B cell (primary cell): ENCODE measurements at regions not wholly inside any gene's neighbourhood (a gene's known extent, or its start where the extent isn't known, plus 50 kb on each side); places are given as distances from the start of the nearest gene placed in this dataset.

Source experiments
- ATAC-seq: fragments of 200-7000 bp; cut with Tn5 transposase; one replicate; pipeline ENCODE4 v1.10.0; 2021; ENCODE audit warnings: low read depth, mild to moderate bottlenecking, moderate number of reproducible peaks, moderate library complexity
- CTCF ChIA-PET: fragments of 350-600 bp; sonication (Branson Sonifier 250); formaldehyde crosslinking; loops from one replicate; lab custom pipeline; 2021; ENCODE audit warnings: antibody characterized with exemption, inconsistent platforms; lab: Charles Lee
- POLR2A ChIA-PET: fragments of 350-600 bp; sonication (Branson Sonifier 250); formaldehyde crosslinking; loops from one replicate; lab custom pipeline; 2021; ENCODE audit warnings: antibody characterized with exemption; lab: Charles Lee
- DNase-seq: peaks from one replicate; pipeline ENCODE4 v3.0.0; 2013
- H2AFZ ChIP-seq: 2 replicates; pipeline ENCODE4 v1.6.1; 2012; ENCODE audit warnings: mild to moderate bottlenecking, low read depth, low read length; ENCODE audit not compliant: insufficient read depth, poor library complexity, severe bottlenecking
- H3K27ac ChIP-seq, 2 donors: 1 replicate in 1 of 2; 2 replicates in 1 of 2; pipeline ENCODE4 v1.5.1; 2012 to 2013; ENCODE audit warnings: low read length in 2 of 2, mild to moderate bottlenecking in 2 of 2, moderate library complexity in 1 of 2
- H3K27me3 ChIP-seq, 4 experiments: fragments of 200-600 bp in 1 of 4; sonication (generic) in 1 of 4; replicated peaks in 1 of 4; 1 replicate in 2 of 4; 2 replicates in 2 of 4; pipeline versions ENCODE4 v1.6.1 to v1.7.0; 2013 to 2016; ENCODE audit warnings: low read length in 3 of 4, mild to moderate bottlenecking in 2 of 4, mixed read lengths in 1 of 4, moderate library complexity in 1 of 4; ENCODE audit not compliant: insufficient read depth in 4 of 4, control insufficient read depth in 3 of 4; ENCODE audit errors: control extremely low read depth in 1 of 4
- H3K36me3 ChIP-seq, 2 experiments: replicated peaks in 1 of 2; 1 replicate in 1 of 2; 2 replicates in 1 of 2; pipeline versions ENCODE4 v1.6.1 to v1.7.1; 2013; ENCODE audit warnings: low read length in 1 of 2; ENCODE audit not compliant: insufficient read depth in 2 of 2, control insufficient read depth in 1 of 2; ENCODE audit errors: control extremely low read depth in 1 of 2, extremely low read depth in 1 of 2
- H3K4me1 ChIP-seq, 2 donors: fragments of 200-600 bp in 1 of 2; sonication (generic) in 1 of 2; 1 replicate in 1 of 2; 2 replicates in 1 of 2; pipeline versions ENCODE4 v1.5.1 to v1.6.1; 2013 to 2017; ENCODE audit warnings: low read length in 2 of 2; ENCODE audit not compliant: control insufficient read depth in 2 of 2, insufficient read depth in 2 of 2
- H3K4me2 ChIP-seq: replicated peaks from 2 replicates; pipeline ENCODE3; 2012; ENCODE audit warnings: mild to moderate bottlenecking, low read depth, low read length; ENCODE audit not compliant: poor library complexity, severe bottlenecking
- H3K4me3 ChIP-seq, 5 experiments: fragments of 200-600 bp in 1 of 5; sonication (generic) in 1 of 5; 1 replicate in 3 of 5; 2 replicates in 2 of 5; pipeline versions ENCODE4 v1.5.1 to v1.7.0; 2011 to 2016; ENCODE audit warnings: low read length in 4 of 5, mild to moderate bottlenecking in 4 of 5, low read depth in 2 of 5, control low read depth in 1 of 5, moderate library complexity in 1 of 5; ENCODE audit not compliant: insufficient read depth in 1 of 5; ENCODE audit errors: control extremely low read depth in 1 of 5, extremely low read depth in 1 of 5
- H3K79me2 ChIP-seq: fragments of 200-600 bp; sonication (generic); one replicate; pipeline ENCODE4 v1.6.0; 2016; ENCODE audit warnings: low read length; ENCODE audit not compliant: control insufficient read depth, insufficient read depth
- H3K9ac ChIP-seq: fragments of 200-600 bp; sonication (generic); 2 replicates; pipeline ENCODE4 v1.6.1; 2017; ENCODE audit warnings: mild to moderate bottlenecking, low read length, moderate library complexity
- H3K9me3 ChIP-seq, 3 donors: one replicate each; pipeline versions ENCODE4 v1.6.1 to v1.7.1; 2013; ENCODE audit warnings: low read length in 2 of 3; ENCODE audit not compliant: control insufficient read depth in 2 of 3, insufficient read depth in 1 of 3; ENCODE audit errors: control extremely low read depth in 1 of 3
- H4K20me1 ChIP-seq: 2 replicates; pipeline ENCODE4 v1.6.0; 2012; ENCODE audit warnings: mild to moderate bottlenecking, low read length; ENCODE audit not compliant: insufficient read depth, control insufficient read depth, poor library complexity, severe bottlenecking
- H3K27ac Mint-ChIP-seq: one replicate; pipeline ENCODE4 v1.8.0; 2021; ENCODE audit warnings: mixed read lengths
- H3K27me3 Mint-ChIP-seq: one replicate; pipeline ENCODE4 v1.8.0; 2021; ENCODE audit warnings: mixed read lengths
- H3K4me1 Mint-ChIP-seq: one replicate; pipeline ENCODE4 v1.8.0; 2021; ENCODE audit warnings: mixed read lengths
- H3K4me3 Mint-ChIP-seq: one replicate; pipeline ENCODE4 v1.8.0; 2021; ENCODE audit warnings: mixed read lengths
- H3K9me3 Mint-ChIP-seq: one replicate; pipeline ENCODE4 v1.8.0; 2022; ENCODE audit warnings: mixed read lengths; ENCODE audit not compliant: insufficient read depth
- CTCF ChIP-seq: fragments of 200-600 bp; IDR thresholded peaks from one replicate; pipeline ENCODE4 v1.8.0; 2022; ENCODE audit warnings: antibody characterized with exemption, mild to moderate bottlenecking
- EZH2 ChIP-seq: IDR thresholded peaks from 2 replicates; pipeline ENCODE4 v1.6.1; 2012; ENCODE audit warnings: borderline replicate concordance, low read depth, mild to moderate bottlenecking, moderate library complexity, low read length; ENCODE audit not compliant: insufficient read depth, poor library complexity, severe bottlenecking
- WGBS: methylation state at CpG from one replicate; pipeline ENCODE4 v1.1.5; 2013; ENCODE audit warnings: missing lambda C conversion rate; ENCODE audit not compliant: insufficient coverage; 5-methylcytosine and 5-hydroxymethylcytosine counted together
- intact Hi-C: fragments of 100-400 bp; cut with micrococcal nuclease; formaldehyde crosslinking; loops from one replicate; pipeline ENCODE4 v1.10.0; 2022

- no peaks in the 10 kb centered on the region for H3K4me1 Mint-ChIP-seq
- H2AFZ ChIP-seq: no peak overlapping the region
- H3K4me1 ChIP-seq: no peaks in the 10 kb centered on the region
- intact Hi-C loops: no loop called here
- no peaks in the 10 kb centered on the region for H3K27me3 Mint-ChIP-seq
- no peak for ATAC-seq
- H3K9ac ChIP-seq: no peak overlapping the region
- H4K20me1 ChIP-seq: no peaks in the 10 kb centered on the region
- ChIA-PET POLR2A (no interaction called here), CTCF (no interaction called here)
- DNase-seq: no peak
- H3K36me3 ChIP-seq: no peaks in the 10 kb centered on the region
- H3K27ac ChIP-seq: no peak overlapping the region
- H3K9me3 ChIP-seq: peaks cover 0 to 7% (median 0%) of the 10 kb centered on the region in 3 donors
- H3K4me3 Mint-ChIP-seq: no peak overlapping the region
- no peak overlapping the region for H3K4me2 ChIP-seq
- no peak for TF ChIP-seq CTCF
- no peak for TF ChIP-seq EZH2
- H3K79me2 ChIP-seq: no peaks in the 10 kb centered on the region
- no peak overlapping the region for H3K27ac Mint-ChIP-seq
- no peak overlapping the region for H3K4me3 ChIP-seq
- no peaks in the 10 kb centered on the region for H3K27me3 ChIP-seq
- no CpG with 5 or more reads among the region's 2 CpGs for WGBS
- no peaks in the 10 kb centered on the region for H3K9me3 Mint-ChIP-seq
These were observed 387.4 kb downstream of the FGF10 start for GRCh38 chr5:44001675-44002380.

- Histone ChIP-seq H2AFZ (no peak overlapping the region), H3K27me3 (no peaks in the 10 kb centered on the region), H3K79me2 (no peaks in the 10 kb centered on the region), H3K27ac (no peak overlapping the region), H4K20me1 (no peaks in the 10 kb centered on the region), H3K4me3 (no peak overlapping the region), H3K9me3 (peaks cover 0 to 3% (median 0%) of the 10 kb centered on the region in 3 donors), H3K4me2 (no peak overlapping the region), H3K36me3 (no peaks in the 10 kb centered on the region), H3K4me1 (no peaks in the 10 kb centered on the region), H3K9ac (no peak overlapping the region)
- no peaks in the 10 kb centered on the region for H3K27me3 Mint-ChIP-seq
- H3K27ac Mint-ChIP-seq: no peak overlapping the region
- H3K4me3 Mint-ChIP-seq: no peak overlapping the region
- CTCF ChIA-PET: no interaction called here
- intact Hi-C loops: no loop called here
- ATAC-seq: no peak
- DNase-seq: no peak
- no peaks in the 10 kb centered on the region for H3K4me1 Mint-ChIP-seq
- TF ChIP-seq EZH2 (no peak), CTCF (no peak)
- no peaks in the 10 kb centered on the region for H3K9me3 Mint-ChIP-seq
- POLR2A ChIA-PET: no interaction called here
These were observed 388.0 kb downstream of the FGF10 start for GRCh38 chr5:44001236-44001635.
